H1 (cell line): ENCODE measurements at regions not wholly inside any gene's neighbourhood (a gene's known extent, or its start where the extent isn't known, plus 50 kb on each side); places are given as distances from the start of the nearest gene placed in this dataset.

Experiments
- CTCF ChIA-PET: fragments of 300-600 bp; sonication (Branson Sonifier 250); formaldehyde crosslinking; loops from one replicate; lab custom pipeline; 2021; ENCODE audit not compliant: partially characterized antibody; lab: Charles Lee
- POLR2A ChIA-PET: fragments of 300-600 bp; sonication (Branson Sonifier 250); formaldehyde crosslinking; loops from one replicate; lab custom pipeline; 2021; ENCODE audit warnings: inconsistent platforms; ENCODE audit not compliant: partially characterized antibody; lab: Charles Lee
- DNase-seq, 2 experiments: peaks; one replicate each; pipeline versions ENCODE4 v3.0.0 to v3.0.0-alpha.2; 2010 to 2022; ENCODE audit warnings: low spot score in 2 of 2, low read depth in 1 of 2, mixed read lengths in 1 of 2
- FAIRE-seq: peaks from 2 replicates; lab custom pipeline; 2011; peaks lifted over from hg19 to GRCh38; lab: Jason Lieb, UNC
- H2AFZ ChIP-seq: 2 replicates; pipeline ENCODE4 v1.8.1; 2012; ENCODE audit warnings: low read length, inconsistent platforms
- H2AK5ac ChIP-seq: 2 replicates; pipeline ENCODE4 v1.6.1; 2013; ENCODE audit warnings: low read depth, low read length
- H2BK120ac ChIP-seq: replicated peaks from 2 replicates; pipeline ENCODE3; 2013; ENCODE audit warnings: low read depth, low read length, inconsistent platforms
- H2BK12ac ChIP-seq: 2 replicates; pipeline ENCODE4 v1.6.1; 2013; ENCODE audit warnings: low read depth, low read length
- H2BK15ac ChIP-seq: 2 replicates; pipeline ENCODE4 v1.6.1; 2013; ENCODE audit warnings: low read length
- H2BK20ac ChIP-seq: 2 replicates; pipeline ENCODE4 v1.6.1; 2013; ENCODE audit warnings: low read length
- H2BK5ac ChIP-seq: 2 replicates; pipeline ENCODE4 v1.6.1; 2013; ENCODE audit warnings: low read depth, low read length
- H3K14ac ChIP-seq: 2 replicates; pipeline ENCODE4 v1.6.1; 2013; ENCODE audit warnings: inconsistent platforms; ENCODE audit not compliant: insufficient read length
- H3K18ac ChIP-seq: 2 replicates; pipeline ENCODE4 v1.6.1; 2013; ENCODE audit warnings: low read length; ENCODE audit errors: extremely low read depth
- H3K23ac ChIP-seq: 2 replicates; pipeline ENCODE4 v1.6.1; 2013; ENCODE audit warnings: inconsistent platforms; ENCODE audit not compliant: insufficient read length
- H3K23me2 ChIP-seq: 2 replicates; pipeline ENCODE4 v1.6.1; 2013; ENCODE audit warnings: low read depth, low read length
- H3K27ac ChIP-seq: 2 replicates; pipeline ENCODE4 v1.6.1; 2011; ENCODE audit warnings: low read depth, low read length, inconsistent platforms
- H3K27me3 ChIP-seq, 4 experiments: replicated peaks in 1 of 4; 1 replicate in 1 of 4; 2 replicates in 3 of 4; pipeline versions ENCODE4 v1.6.1 to v1.8.1; 2011 to 2013; ENCODE audit warnings: low read length in 3 of 4, mild to moderate bottlenecking in 3 of 4, inconsistent platforms in 2 of 4, mixed read lengths in 2 of 4, moderate library complexity in 1 of 4; ENCODE audit not compliant: control insufficient read depth in 3 of 4, insufficient read depth in 3 of 4; ENCODE audit errors: extremely low read depth in 1 of 4
- H3K36me3 ChIP-seq, 4 experiments: 2 replicates each; pipeline versions ENCODE4 v1.6.1 to v1.8.1; 2011 to 2013; ENCODE audit warnings: mild to moderate bottlenecking in 4 of 4, low read length in 3 of 4, moderate library complexity in 2 of 4, control low read depth in 1 of 4, inconsistent platforms in 1 of 4; ENCODE audit not compliant: insufficient read depth in 4 of 4, control insufficient read depth in 2 of 4
- H3K4ac ChIP-seq: replicated peaks from 2 replicates; pipeline ENCODE3; 2013; ENCODE audit warnings: low read length, low read depth, mixed read lengths, inconsistent platforms; ENCODE audit not compliant: insufficient read length
- H3K4me1 ChIP-seq, 4 experiments: replicated peaks in 1 of 4; 1 replicate in 1 of 4; 2 replicates in 3 of 4; pipeline versions ENCODE4 v1.6.1 to v1.8.1; 2011 to 2013; ENCODE audit warnings: low read length in 3 of 4, inconsistent platforms in 2 of 4, mixed read lengths in 1 of 4; ENCODE audit not compliant: insufficient read depth in 4 of 4, control insufficient read depth in 3 of 4
- H3K4me2 ChIP-seq, 2 experiments: 2 replicates each; pipeline versions ENCODE4 v1.6.1 to v1.8.1; 2011 to 2013; ENCODE audit warnings: low read depth in 2 of 2, low read length in 2 of 2, control low read depth in 1 of 2, inconsistent platforms in 1 of 2, mild to moderate bottlenecking in 1 of 2; ENCODE audit not compliant: insufficient read depth in 1 of 2
- H3K4me3 ChIP-seq, 4 experiments: fragments of 200-600, 300-600 bp in 1 of 4; sonication (generic), shearing (Covaris generic), sonication (Bioruptor Twin) in 1 of 4; 2 replicates each; pipeline versions ENCODE4 v1.5.1 to v1.8.1; 2011 to 2016; ENCODE audit warnings: low read length in 4 of 4, low read depth in 3 of 4, control low read depth in 2 of 4, inconsistent platforms in 2 of 4, mild to moderate bottlenecking in 2 of 4, mixed read lengths in 1 of 4, moderate library complexity in 1 of 4; ENCODE audit not compliant: insufficient read depth in 2 of 4; ENCODE audit errors: extremely low read depth in 1 of 4
- H3K56ac ChIP-seq: replicated peaks from 2 replicates; pipeline ENCODE3; 2013; ENCODE audit warnings: low read depth, mild to moderate bottlenecking, mixed read lengths, low read length, inconsistent platforms; ENCODE audit not compliant: insufficient read length
- H3K79me1 ChIP-seq: 2 replicates; pipeline ENCODE4 v1.6.1; 2013; ENCODE audit warnings: low read depth, low read length, control low read depth
- H3K79me2 ChIP-seq, 2 experiments: 2 replicates each; pipeline versions ENCODE4 v1.6.1 to v1.8.1; 2012 to 2013; ENCODE audit warnings: low read length in 2 of 2, mild to moderate bottlenecking in 2 of 2, inconsistent platforms in 1 of 2; ENCODE audit not compliant: insufficient read depth in 2 of 2, control insufficient read depth in 1 of 2
- H3K9ac ChIP-seq, 4 experiments: replicated peaks in 1 of 4; 1 replicate in 1 of 4; 2 replicates in 3 of 4; pipeline versions ENCODE4 v1.6.1 to v1.8.1; 2011 to 2013; ENCODE audit warnings: low read depth in 3 of 4, low read length in 3 of 4, control low read depth in 2 of 4, mild to moderate bottlenecking in 2 of 4, moderate library complexity in 2 of 4, inconsistent platforms in 1 of 4; ENCODE audit errors: extremely low read depth in 1 of 4
- H3K9me3 ChIP-seq, 2 experiments: 2 replicates each; pipeline versions ENCODE4 v1.6.1 to v1.8.1; 2012 to 2013; ENCODE audit warnings: mild to moderate bottlenecking in 2 of 2, moderate library complexity in 2 of 2, control low read depth in 1 of 2, inconsistent platforms in 1 of 2, low read depth in 1 of 2, low read length in 1 of 2, mixed read lengths in 1 of 2; ENCODE audit not compliant: insufficient read depth in 2 of 2
- H4K20me1 ChIP-seq, 2 experiments: replicated peaks in 1 of 2; 2 replicates each; pipeline versions ENCODE3 to v1.8.1; 2011 to 2013; ENCODE audit warnings: inconsistent platforms in 2 of 2, low read length in 2 of 2, mild to moderate bottlenecking in 1 of 2; ENCODE audit not compliant: insufficient read depth in 2 of 2, control insufficient read depth in 1 of 2
- H4K5ac ChIP-seq: 2 replicates; pipeline ENCODE4 v1.6.1; 2013; ENCODE audit warnings: low read length, low read depth, mixed read lengths, inconsistent platforms; ENCODE audit not compliant: insufficient read length
- H4K8ac ChIP-seq: 2 replicates; pipeline ENCODE4 v1.8.0; 2013; ENCODE audit warnings: mild to moderate bottlenecking, moderate library complexity, low read length, inconsistent platforms; ENCODE audit not compliant: insufficient read depth; ENCODE audit errors: extremely low read depth
- H4K91ac ChIP-seq: replicated peaks from 2 replicates; pipeline ENCODE3; 2013; ENCODE audit warnings: low read length, mixed read lengths, inconsistent platforms; ENCODE audit not compliant: insufficient read length
- ASH2L ChIP-seq: fragments of 200-600, 300-600 bp; sonication (generic); IDR thresholded peaks from one replicate; pipeline ENCODE4 v1.7.1; 2017; ENCODE audit warnings: low read length
- ATF3 ChIP-seq: IDR thresholded peaks from 2 replicates; pipeline ENCODE4 v1.6.1; 2011; ENCODE audit warnings: low read depth, mild to moderate bottlenecking, low read length; ENCODE audit not compliant: insufficient read depth
- CBX5 ChIP-seq: fragments of 300-800, 300-1000 bp; sonication (generic); IDR thresholded peaks from 2 replicates; pipeline ENCODE4 v1.7.1; 2016; ENCODE audit warnings: antibody characterized with exemption, low read length, low read depth
- CHD1 ChIP-seq: IDR thresholded peaks from 2 replicates; pipeline ENCODE4 v1.6.1; 2012; ENCODE audit warnings: low read depth, low read length, improper control_type of control experiment
- FOSL1 ChIP-seq: IDR thresholded peaks from 2 replicates; pipeline ENCODE4 v1.6.1; 2011; ENCODE audit warnings: mild to moderate bottlenecking, low read depth, low read length, moderate library complexity; ENCODE audit not compliant: insufficient read depth
- GABPA ChIP-seq: IDR thresholded peaks from 2 replicates; pipeline ENCODE4 v1.6.1; 2011; ENCODE audit warnings: mild to moderate bottlenecking, low read length, moderate library complexity, borderline replicate concordance; ENCODE audit not compliant: insufficient read depth
- MAFK ChIP-seq: IDR thresholded peaks from 2 replicates; pipeline ENCODE4 v1.6.1; 2012; ENCODE audit warnings: low read depth, mild to moderate bottlenecking, improper control_type of control experiment, low read length
- NANOG ChIP-seq: IDR thresholded peaks from 2 replicates; pipeline ENCODE4 v1.6.1; 2011; ENCODE audit warnings: low read length, low read depth, mild to moderate bottlenecking, inconsistent platforms; ENCODE audit not compliant: insufficient read depth, poor library complexity, severe bottlenecking
- NRF1 ChIP-seq: IDR thresholded peaks from 2 replicates; pipeline ENCODE4 v1.6.1; 2011; ENCODE audit warnings: mild to moderate bottlenecking, low read depth, low read length, improper control_type of control experiment
- POLR2A ChIP-seq, 2 experiments: IDR thresholded peaks; 1 replicate in 1 of 2; 2 replicates in 1 of 2; pipeline ENCODE4 v1.6.1; 2011; ENCODE audit warnings: low read depth in 2 of 2, low read length in 2 of 2, mild to moderate bottlenecking in 2 of 2; ENCODE audit errors: control extremely low read depth in 1 of 2
- SIX5 ChIP-seq: IDR thresholded peaks from 2 replicates; pipeline ENCODE4 v1.6.1; 2011; ENCODE audit warnings: mild to moderate bottlenecking, low read depth, low read length
- SUZ12 ChIP-seq: fragments of 200-600 bp; sonication (generic); IDR thresholded peaks from 2 replicates; pipeline ENCODE4 v1.6.1; 2012; ENCODE audit warnings: mild to moderate bottlenecking, inconsistent platforms, low read length, moderate library complexity, mixed read lengths
- TAF7 ChIP-seq: optimal IDR thresholded peaks from 2 replicates; pipeline ENCODE3; 2011; ENCODE audit warnings: low read depth, mild to moderate bottlenecking, inconsistent platforms, low read length, moderate library complexity, borderline replicate concordance
- TBP ChIP-seq: IDR thresholded peaks from 2 replicates; pipeline ENCODE4 v1.6.1; 2011; ENCODE audit warnings: low read depth, low read length, improper control_type of control experiment
- ZNF274 ChIP-seq: IDR thresholded peaks from 2 replicates; pipeline ENCODE4 v1.7.0; 2012; ENCODE audit warnings: low read length, borderline replicate concordance; ENCODE audit errors: extremely low read depth
- WGBS, 2 experiments: shearing (Covaris generic) in 1 of 2; methylation state at CpG; one replicate each; pipeline versions ENCODE4 v1.1.6 to v1.1.7; 2013 to 2015; ENCODE audit warnings: low lambda C conversion rate in 2 of 2, mixed read lengths in 2 of 2, inconsistent platforms in 1 of 2, low coverage in 1 of 2, missing lambda C conversion rate in 1 of 2; ENCODE audit not compliant: insufficient replicate concordance in 2 of 2, insufficient coverage in 1 of 2, insufficient read length in 1 of 2; ENCODE audit errors: extremely low coverage in 1 of 2, missing lambda C conversion rate in 1 of 2; 5-methylcytosine and 5-hydroxymethylcytosine counted together

GRCh38 chr4:54813674-54814073 lies 155.9 kb downstream of the KIT start:
- H4K91ac ChIP-seq: no peak overlapping the region
- H3K4me2 ChIP-seq: no peak overlapping the region
- no peak overlapping the region for H2BK20ac ChIP-seq
- no peak overlapping the region for H4K5ac ChIP-seq
- POLR2A ChIA-PET: no interaction called here
- no peak overlapping the region for H3K4ac ChIP-seq
- no peak overlapping the region for H2BK120ac ChIP-seq
- H3K18ac ChIP-seq: no peak overlapping the region
- no peak overlapping the region for H3K23ac ChIP-seq
- no peaks in the 10 kb centered on the region for H3K23me2 ChIP-seq
- peaks cover 1 to 6% (median 2%) of the 10 kb centered on the region in 4 experiments; a peak in 4 of 7 replicates for H3K4me1 ChIP-seq
- H3K79me2 ChIP-seq: no peaks in the 10 kb centered on the region
- H3K4me3 ChIP-seq: no peak overlapping the region
- H3K27ac ChIP-seq: no peak overlapping the region
- FAIRE-seq: no peak
- H3K79me1 ChIP-seq: no peaks in the 10 kb centered on the region
- H2BK5ac ChIP-seq: no peak overlapping the region
- H3K56ac ChIP-seq: no peak overlapping the region
- no peak overlapping the region for H3K9ac ChIP-seq
- DNase-seq: no peak
- CTCF ChIA-PET: interaction anchor here (0.6 kb wide), 1 partner anchor 633 kb away, joined by 3 read pairs; no protein-coding TSS in a partner anchor
- H3K14ac ChIP-seq: no peak overlapping the region
- WGBS, 2 experiments: 88% methylated on average over 7 of the region's 7 CpGs; no CpG with 5 or more reads in 1 of the 2 experiments
- H3K9me3 ChIP-seq: peaks cover 0 to 2% of the 10 kb centered on the region in 2 experiments; a peak in 1 of 4 replicates
- H2BK12ac ChIP-seq: no peak overlapping the region
- no peaks in the 10 kb centered on the region for H3K36me3 ChIP-seq
- H4K20me1 ChIP-seq: no peaks in the 10 kb centered on the region
- H3K27me3 ChIP-seq: no peaks in the 10 kb centered on the region
- H4K8ac ChIP-seq: no peak overlapping the region
- no peak overlapping the region for H2AFZ ChIP-seq
- no peak overlapping the region for H2AK5ac ChIP-seq
- H2BK15ac ChIP-seq: no peak overlapping the region
- TF ChIP-seq POLR2A (IDR thresholded peaks at IDR 0.05; ENCODE audit: control extremely low read depth in 1 of 2, low read depth in 2 of 2, low read length in 2 of 2) (no peak), FOSL1 (no peak), NANOG (no peak), CHD1 (no peak), ATF3 (no peak), GABPA (no peak), SIX5 (no peak), ZNF274 (no peak), TAF7 (no peak), SUZ12 (no peak), ASH2L (no peak), TBP (no peak), NRF1 (no peak), CBX5 (no peak), MAFK (no peak)
